HG02623 (cell line): ENCODE measurements at regions not wholly inside any gene's neighbourhood (a gene's known extent, or its start where the extent isn't known, plus 50 kb on each side); places are given as distances from the start of the nearest gene placed in this dataset.
"Not testable (repeated sequence)": the region's sequence is repeated elsewhere in the genome, so short reads cannot be mapped to it uniquely, and the experiment has no call there.

ENCODE experiments used
- ATAC-seq: cut with Tn5 transposase; IDR thresholded peaks from one replicate; pipeline ENCODE4 v1.9.1; 2021; ENCODE audit warnings: moderate library complexity; ENCODE audit not compliant: unreplicated experiment

GRCh38 chr14:56027421-56027820, 90.8 kb upstream of the PELI2 start:
- no peak for ATAC-seq

- no peak for ATAC-seq
Observed at GRCh38 chr14:56027916-56028712, 90.1 kb upstream of the PELI2 start.

DNA sequence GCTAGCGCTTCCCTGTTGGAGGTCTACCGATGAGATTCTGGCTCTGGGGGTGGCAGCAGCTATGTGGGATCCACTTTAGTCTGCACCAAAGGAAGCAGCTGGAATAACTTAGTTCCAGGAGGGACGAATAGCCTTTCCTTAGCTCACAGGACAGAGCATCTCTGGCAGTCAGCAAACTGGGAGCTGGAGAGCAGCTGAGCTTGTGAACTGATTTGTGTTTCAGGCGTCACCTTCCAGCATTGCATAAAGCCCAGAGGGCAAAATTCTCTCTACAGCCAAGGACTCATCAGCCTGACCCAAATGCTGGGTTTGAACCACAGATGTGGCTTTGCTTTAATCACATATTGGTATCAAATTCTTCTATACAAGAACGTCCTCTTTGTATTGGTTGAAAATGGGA, 81.9 kb upstream of the PELI2 start:
- no peak for ATAC-seq

DNA sequence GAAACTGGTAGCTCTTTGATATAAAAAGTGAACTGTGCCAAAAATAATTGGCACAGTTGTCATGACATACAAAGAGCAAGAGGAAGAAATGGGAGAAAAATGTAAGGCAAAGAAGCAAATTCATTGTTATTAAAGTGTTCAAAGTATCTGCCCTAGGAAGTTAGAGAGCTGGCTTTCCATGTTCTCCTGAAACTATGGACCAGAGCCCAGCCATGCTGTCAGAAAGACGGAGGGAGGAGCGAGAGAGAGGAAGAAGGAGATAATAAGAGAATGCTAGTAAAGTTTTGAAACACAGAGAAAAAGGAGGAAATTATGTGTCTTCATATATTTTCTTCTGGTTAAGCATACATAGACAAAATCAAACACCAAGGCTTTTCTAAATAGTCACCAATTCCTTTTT, 78.1 kb upstream of the PELI2 start:
- ATAC-seq, result no peak

DNA sequence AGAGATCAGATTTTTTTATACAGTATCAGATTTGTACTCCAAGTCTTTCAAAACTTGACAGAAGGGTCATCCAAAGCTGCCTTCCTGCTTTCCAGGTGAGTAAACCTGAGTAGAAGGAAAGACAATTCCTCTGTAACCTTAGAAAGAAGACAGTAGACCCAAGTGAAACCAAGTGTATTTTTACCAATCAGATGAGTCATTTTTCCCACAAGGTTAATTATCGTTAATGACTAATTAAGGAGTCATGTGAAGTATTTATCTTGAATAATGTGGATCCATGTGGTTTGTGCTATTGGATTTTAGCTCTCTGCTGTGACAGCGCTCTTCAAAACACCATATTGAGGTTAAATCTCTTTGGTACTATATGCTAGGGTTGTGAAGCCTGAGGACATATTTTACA, 74.0 kb upstream of the PELI2 start:
- no peak for ATAC-seq

DNA sequence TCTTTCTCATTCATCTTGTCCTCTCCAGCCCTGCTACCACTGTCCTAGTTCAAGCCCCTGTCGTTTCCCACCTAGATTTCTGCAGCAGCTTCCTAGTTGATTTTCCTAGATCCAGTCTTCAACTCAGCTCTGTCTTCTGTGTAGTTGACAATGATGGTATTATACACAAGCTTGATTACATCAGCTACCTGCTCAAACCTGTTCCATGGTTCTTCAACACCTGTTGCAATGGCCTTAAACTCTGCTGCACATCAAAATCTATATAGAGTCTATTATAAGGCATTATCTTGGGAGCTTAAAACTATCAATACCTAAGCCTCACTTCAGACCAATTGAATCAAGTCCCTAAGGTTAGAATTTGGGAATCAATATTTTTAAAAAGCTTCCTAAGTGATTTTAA, 71.7 kb upstream of the PELI2 start:
- no peak for ATAC-seq

GRCh38 chr14:56046996-56047395, 71.2 kb upstream of the PELI2 start:
- ATAC-seq, result no peak

GRCh38 chr14:56049536-56049935, 68.7 kb upstream of the PELI2 start:
- no peak for ATAC-seq

DNA sequence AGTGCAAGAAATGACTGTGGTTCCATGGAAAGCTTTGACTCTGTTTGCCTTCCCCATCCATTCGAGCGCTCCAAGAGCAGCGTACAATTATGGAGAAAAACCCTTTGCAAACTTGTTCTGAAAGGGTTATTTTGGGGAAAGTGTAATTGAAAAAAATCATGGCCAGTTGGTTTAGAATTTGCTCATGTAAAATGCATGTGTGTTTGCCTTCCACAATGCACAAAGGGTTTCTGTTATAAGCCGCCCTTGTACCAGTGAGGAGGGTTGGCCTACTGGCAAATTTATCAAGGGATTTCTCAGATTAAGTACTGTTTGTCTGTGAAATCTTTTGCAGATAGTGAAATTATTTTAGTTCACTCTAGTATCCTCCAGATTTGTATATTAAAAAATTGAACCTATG, 62.7 kb upstream of the PELI2 start:
- ATAC-seq, result no peak

GRCh38 chr14:56056031-56056430, 62.2 kb upstream of the PELI2 start:
- ATAC-seq, result no peak

GRCh38 chr14:56057071-56057741, 61.0 kb upstream of the PELI2 start:
- no peak for ATAC-seq

- no peak for ATAC-seq
Observed at GRCh38 chr14:56057767-56058166, 60.4 kb upstream of the PELI2 start.

DNA sequence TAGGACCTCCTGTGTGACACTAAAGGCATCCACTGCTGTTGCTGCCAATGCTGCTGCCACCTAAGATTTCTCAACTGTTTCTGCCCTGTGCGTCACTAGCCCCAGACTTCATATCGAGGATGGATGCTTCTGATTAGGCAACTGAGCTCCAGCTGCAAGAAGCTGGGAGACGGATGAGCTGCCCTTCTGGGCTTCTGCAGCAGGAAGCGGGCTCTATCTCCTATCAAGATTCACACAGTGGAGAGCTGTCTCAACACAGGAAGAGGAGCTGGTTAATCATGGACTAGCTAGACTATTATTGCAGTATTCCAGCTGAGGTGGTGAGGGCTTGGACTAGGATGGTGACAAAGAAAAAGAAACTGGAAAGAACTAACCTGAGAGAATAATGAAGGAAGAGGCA, 59.2 kb upstream of the PELI2 start:
- ATAC-seq, result no peak

DNA sequence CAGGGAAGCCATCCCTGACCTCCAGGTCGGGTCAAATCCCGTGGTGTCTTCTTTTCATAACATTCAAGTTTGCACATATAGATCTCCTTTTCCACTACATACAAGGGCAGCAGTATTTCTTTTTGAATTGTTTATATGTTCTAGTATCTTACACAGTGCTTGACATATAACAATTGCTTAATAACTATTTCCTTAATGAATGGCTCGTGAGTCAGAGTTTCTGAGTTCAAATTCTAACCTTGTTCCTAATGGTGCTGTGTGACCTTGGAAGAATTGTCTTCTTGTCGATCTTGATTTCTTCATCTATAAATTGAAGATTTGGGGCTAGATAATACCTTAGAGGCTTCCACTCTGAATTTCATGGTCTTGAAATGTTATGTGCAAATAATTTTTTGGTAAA, 57.2 kb upstream of the PELI2 start:
- ATAC-seq, result no peak

DNA sequence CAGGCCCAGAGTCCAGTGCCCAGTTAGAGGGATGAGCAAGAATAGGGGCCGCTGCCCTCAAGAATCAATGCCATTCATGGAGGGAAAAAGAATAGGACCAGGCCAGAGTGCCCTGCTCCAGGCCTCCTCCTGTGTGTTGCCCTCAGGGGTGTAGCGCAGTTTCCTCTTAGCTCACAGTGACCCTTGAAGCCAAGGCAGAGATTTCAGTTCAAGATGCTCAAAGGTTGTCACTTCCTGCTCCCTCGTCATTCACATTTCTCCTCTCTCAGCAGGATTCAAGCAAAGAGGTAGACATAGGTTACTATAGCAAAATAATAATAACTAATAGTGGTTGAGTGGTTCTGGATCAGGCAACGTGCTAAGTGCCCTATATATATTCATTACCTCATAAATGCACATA, 55.1 kb upstream of the PELI2 start:
- no peak for ATAC-seq

DNA sequence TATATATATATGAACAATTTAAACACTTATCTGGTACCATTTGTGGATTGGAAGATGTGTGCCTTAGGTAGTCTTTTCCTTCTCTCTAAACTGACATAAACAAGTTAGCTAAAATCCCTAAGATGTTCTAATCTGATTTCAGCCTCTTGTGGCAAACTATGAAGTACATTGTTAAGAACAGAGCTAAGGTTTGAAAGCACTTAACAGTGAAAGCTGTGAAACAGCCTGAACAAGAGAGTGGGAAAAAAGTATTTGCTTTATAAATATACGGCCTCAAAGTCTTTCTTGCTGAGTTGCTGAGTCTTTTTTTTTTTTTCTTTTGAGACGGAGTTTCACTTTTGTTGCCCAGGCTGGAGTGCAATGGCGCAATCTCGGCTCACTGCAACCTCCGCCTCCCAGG, 53.7 kb upstream of the PELI2 start:
- ATAC-seq, result no peak

- not testable (repeated sequence) for ATAC-seq
Observed at GRCh38 chr14:56065199-56065598, 53.0 kb upstream of the PELI2 start.

DNA sequence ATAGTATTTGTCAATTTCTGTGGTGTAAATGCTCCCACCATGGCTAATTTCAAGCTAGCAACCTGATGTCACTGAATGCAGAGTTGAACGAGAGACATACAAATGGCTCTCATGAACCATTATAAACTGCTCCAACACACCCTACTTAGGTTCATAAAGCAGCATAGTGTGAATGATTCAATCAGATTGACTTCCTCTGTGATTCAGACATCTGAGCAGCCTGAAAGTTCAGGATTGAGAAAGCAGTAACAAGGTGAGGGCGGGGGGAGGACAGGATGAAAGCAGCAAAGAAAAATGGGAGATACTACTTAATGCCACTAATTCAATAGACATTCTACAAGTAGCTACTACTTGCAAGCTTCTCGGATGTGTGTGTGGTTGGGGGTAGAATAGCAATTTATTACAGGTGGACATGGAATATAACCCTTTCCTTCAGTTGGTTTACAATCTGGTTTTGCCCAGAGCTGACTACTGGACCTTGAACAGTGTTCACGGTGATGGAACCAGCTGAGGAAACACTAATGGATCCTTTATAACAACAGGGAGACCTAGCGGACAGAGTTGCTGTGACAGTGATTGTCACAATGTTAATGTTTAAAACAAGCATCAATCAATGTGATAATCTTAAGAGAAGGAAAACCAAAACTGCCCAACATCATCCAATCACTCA, 52.5 kb upstream of the PELI2 start:
- ATAC-seq, result no peak
